Endodermal cell (in vitro differentiated cells): ENCODE measurements at regions not wholly inside any gene's neighbourhood (a gene's known extent, or its start where the extent isn't known, plus 50 kb on each side); places are given as distances from the start of the nearest gene placed in this dataset.

Experiments used
- DNase-seq: peaks from one replicate; pipeline ENCODE4 v3.0.0-alpha.2; 2017
- H3K27ac ChIP-seq: 2 replicates; pipeline ENCODE4 v1.5.1; 2013; ENCODE audit warnings: mild to moderate bottlenecking, low read depth, low read length, moderate library complexity
- H3K27me3 ChIP-seq: 2 replicates; pipeline ENCODE4 v1.6.1; 2013; ENCODE audit warnings: mild to moderate bottlenecking, low read length, moderate library complexity; ENCODE audit not compliant: insufficient read depth, control insufficient read depth, poor library complexity, severe bottlenecking
- H3K36me3 ChIP-seq: 2 replicates; pipeline ENCODE4 v1.7.0; 2013; ENCODE audit warnings: mild to moderate bottlenecking, low read length, moderate library complexity; ENCODE audit not compliant: control insufficient read depth, insufficient read depth
- H3K4me1 ChIP-seq: one replicate; pipeline ENCODE4 v1.7.0; 2013; ENCODE audit warnings: low read length; ENCODE audit not compliant: control insufficient read depth, insufficient read depth
- H3K4me3 ChIP-seq: 2 replicates; pipeline ENCODE4 v1.5.1; 2013; ENCODE audit warnings: mild to moderate bottlenecking, low read length, moderate library complexity
- H3K9ac ChIP-seq: 2 replicates; pipeline ENCODE4 v1.6.1; 2013; ENCODE audit warnings: mild to moderate bottlenecking, low read length, moderate library complexity; ENCODE audit not compliant: poor library complexity, severe bottlenecking; ENCODE audit errors: extremely low read depth
- H3K9me3 ChIP-seq: 2 replicates; pipeline ENCODE4 v1.6.1; 2013; ENCODE audit warnings: mild to moderate bottlenecking, low read length, moderate library complexity; ENCODE audit not compliant: control insufficient read depth
- H3K27ac Mint-ChIP-seq: 2 replicates; pipeline ENCODE4 v1.8.0; 2020; ENCODE audit warnings: mixed read lengths
- H3K27me3 Mint-ChIP-seq: 2 replicates; pipeline ENCODE4 v1.8.0; 2021; ENCODE audit warnings: mild to moderate bottlenecking, mixed read lengths; ENCODE audit not compliant: insufficient read depth
- H3K36me3 Mint-ChIP-seq: 2 replicates; pipeline ENCODE4 v1.8.0; 2020; ENCODE audit warnings: low read depth, mixed read lengths
- H3K4me1 Mint-ChIP-seq: 2 replicates; pipeline ENCODE4 v1.8.0; 2020; ENCODE audit warnings: mixed read lengths
- H3K4me3 Mint-ChIP-seq: 2 replicates; pipeline ENCODE4 v1.8.0; 2020; ENCODE audit warnings: mild to moderate bottlenecking, moderate library complexity, mixed read lengths
- H3K9me3 Mint-ChIP-seq: 2 replicates; pipeline ENCODE4 v1.8.0; 2020; ENCODE audit warnings: mild to moderate bottlenecking, mixed read lengths
- WGBS, 2 experiments: methylation state at CpG; one replicate each; pipeline versions ENCODE4 v1.1.5 to v1.1.7; 2013; ENCODE audit warnings: missing lambda C conversion rate in 2 of 2, mixed read lengths in 1 of 2; ENCODE audit not compliant: insufficient coverage in 1 of 2, insufficient read length in 1 of 2; 5-methylcytosine and 5-hydroxymethylcytosine counted together
- TF ChIP-seq, protein P1 (sequence below): fragments of 200-600 bp; sonication (generic); conservative IDR thresholded peaks from 2 replicates; pipeline ENCODE4 v1.5.0; 2021; ENCODE audit warnings: antibody characterized with exemption, mild to moderate bottlenecking

DNA sequence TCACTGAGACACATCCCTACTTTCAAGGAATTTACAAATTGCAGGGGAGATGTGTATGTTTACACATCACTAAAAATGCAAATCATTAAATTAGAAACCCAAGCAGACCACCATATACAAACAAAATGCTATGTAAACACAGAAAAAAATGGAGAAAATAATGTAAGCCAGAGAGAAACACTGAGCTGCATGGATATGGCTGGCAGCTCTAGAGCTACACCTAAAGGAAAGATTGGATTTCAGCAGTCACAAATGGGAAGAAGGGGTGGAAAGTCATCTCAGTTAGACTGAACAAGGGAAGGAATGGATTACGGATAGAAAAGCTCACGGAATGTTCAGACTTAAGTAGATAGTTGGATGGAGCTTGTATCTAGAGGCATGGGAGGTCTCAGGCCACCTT is 186.3 kb downstream of the MOSPD2 start:
- TF ChIP-seq, protein P1, sequence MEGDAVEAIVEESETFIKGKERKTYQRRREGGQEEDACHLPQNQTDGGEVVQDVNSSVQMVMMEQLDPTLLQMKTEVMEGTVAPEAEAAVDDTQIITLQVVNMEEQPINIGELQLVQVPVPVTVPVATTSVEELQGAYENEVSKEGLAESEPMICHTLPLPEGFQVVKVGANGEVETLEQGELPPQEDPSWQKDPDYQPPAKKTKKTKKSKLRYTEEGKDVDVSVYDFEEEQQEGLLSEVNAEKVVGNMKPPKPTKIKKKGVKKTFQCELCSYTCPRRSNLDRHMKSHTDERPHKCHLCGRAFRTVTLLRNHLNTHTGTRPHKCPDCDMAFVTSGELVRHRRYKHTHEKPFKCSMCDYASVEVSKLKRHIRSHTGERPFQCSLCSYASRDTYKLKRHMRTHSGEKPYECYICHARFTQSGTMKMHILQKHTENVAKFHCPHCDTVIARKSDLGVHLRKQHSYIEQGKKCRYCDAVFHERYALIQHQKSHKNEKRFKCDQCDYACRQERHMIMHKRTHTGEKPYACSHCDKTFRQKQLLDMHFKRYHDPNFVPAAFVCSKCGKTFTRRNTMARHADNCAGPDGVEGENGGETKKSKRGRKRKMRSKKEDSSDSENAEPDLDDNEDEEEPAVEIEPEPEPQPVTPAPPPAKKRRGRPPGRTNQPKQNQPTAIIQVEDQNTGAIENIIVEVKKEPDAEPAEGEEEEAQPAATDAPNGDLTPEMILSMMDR, result peak; percentile 16
- Histone ChIP-seq H3K36me3 (no peaks in the 10 kb centered on the region), H3K9me3 (peaks cover 17% of the 10 kb centered on the region), H3K27ac (no peak overlapping the region), H3K4me1 (no peaks in the 10 kb centered on the region), H3K9ac (no peak overlapping the region), H3K27me3 (no peaks in the 10 kb centered on the region), H3K4me3 (no peak overlapping the region)
- H3K4me3 Mint-ChIP-seq, result no peak overlapping the region
- no peaks in the 10 kb centered on the region for H3K36me3 Mint-ChIP-seq
- peaks cover 25% of the 10 kb centered on the region for H3K4me1 Mint-ChIP-seq
- H3K27me3 Mint-ChIP-seq, result no peaks in the 10 kb centered on the region
- peaks cover 32% of the 10 kb centered on the region for H3K9me3 Mint-ChIP-seq
- H3K27ac Mint-ChIP-seq, result no peak overlapping the region
- DNase-seq, result no peak
- WGBS, 2 experiments, result 90 to 100% methylated on average over 2 of the region's 2 CpGs

DNA sequence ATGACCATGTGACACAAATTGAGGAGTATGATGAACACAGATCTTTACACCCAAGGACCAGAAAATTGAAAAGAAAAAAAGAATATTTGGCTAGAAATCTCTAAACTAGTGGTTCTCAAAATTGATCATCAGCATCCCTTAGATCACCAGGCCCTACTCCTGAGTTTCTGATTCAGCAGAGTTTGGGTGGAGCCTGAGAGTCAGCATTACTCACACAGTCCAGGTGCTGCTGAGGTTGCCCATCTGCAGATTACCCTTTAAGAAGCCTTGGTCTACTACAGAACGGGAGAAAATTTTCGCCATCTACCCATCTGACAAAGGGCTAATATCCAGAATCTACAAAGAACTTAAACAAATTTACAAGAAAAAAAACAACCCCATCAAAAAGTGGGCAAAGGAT is 182.8 kb downstream of the MOSPD2 start:
- H3K27me3 Mint-ChIP-seq, result no peaks in the 10 kb centered on the region
- Histone ChIP-seq H3K4me1 (no peaks in the 10 kb centered on the region), H3K27ac (no peak overlapping the region), H3K27me3 (no peaks in the 10 kb centered on the region), H3K4me3 (no peak overlapping the region), H3K9ac (no peak overlapping the region), H3K9me3 (peaks cover 17% of the 10 kb centered on the region), H3K36me3 (no peaks in the 10 kb centered on the region)
- TF ChIP-seq, protein P1, result no peak
- no peak overlapping the region for H3K4me3 Mint-ChIP-seq
- peaks cover 17% of the 10 kb centered on the region for H3K4me1 Mint-ChIP-seq
- H3K36me3 Mint-ChIP-seq, result peaks cover under 1% of the 10 kb centered on the region
- no peak overlapping the region for H3K27ac Mint-ChIP-seq
- WGBS, 2 experiments, result 87% methylated on average over 2 of the region's 2 CpGs; no CpG with 5 or more reads in 1 of the 2 experiments
- peaks cover 55% of the 10 kb centered on the region for H3K9me3 Mint-ChIP-seq
- no peak for DNase-seq

DNA sequence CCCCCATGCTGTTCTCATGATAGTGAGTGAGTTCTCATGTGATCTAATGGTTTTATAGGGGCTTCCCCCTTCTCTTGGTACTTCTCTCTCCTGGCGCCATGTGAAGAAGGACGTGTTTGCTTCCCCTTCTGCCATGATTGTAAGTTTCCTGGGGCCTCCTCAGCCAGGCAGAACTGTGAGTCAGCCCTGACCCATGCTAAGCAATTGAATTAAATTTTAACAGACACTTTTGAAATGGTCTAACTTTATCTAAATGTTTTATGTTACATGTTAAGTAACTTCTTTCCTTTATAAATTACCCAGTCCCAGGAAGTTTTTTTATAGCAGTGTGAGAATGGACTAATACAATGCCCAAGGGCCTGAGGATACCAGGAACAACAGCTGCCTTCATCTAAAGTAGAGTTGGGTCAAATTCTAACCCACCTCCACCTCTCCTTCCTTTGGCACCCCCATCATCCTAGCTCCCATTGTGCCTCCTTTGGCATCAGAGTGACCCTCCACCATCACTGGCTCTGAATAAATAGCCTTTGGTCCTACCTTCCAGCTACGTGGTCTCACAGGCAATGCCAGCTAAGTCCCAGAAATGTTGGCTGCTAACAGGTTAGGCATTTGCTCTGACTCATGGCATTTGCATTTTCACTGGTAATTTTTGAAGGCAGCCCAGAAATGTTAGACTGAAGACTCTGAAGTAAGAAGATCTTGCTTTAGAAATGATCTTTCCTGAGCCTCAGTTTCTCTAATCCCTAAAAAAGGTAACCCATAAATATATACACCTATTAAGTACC is 182.1 kb downstream of the MOSPD2 start:
- no peak overlapping the region for H3K4me3 Mint-ChIP-seq
- peaks cover 4% of the 10 kb centered on the region for H3K36me3 Mint-ChIP-seq
- H3K27ac Mint-ChIP-seq, result no peak overlapping the region
- Histone ChIP-seq H3K9ac (no peak overlapping the region), H3K36me3 (no peaks in the 10 kb centered on the region), H3K4me1 (no peaks in the 10 kb centered on the region), H3K27me3 (no peaks in the 10 kb centered on the region), H3K27ac (no peak overlapping the region), H3K9me3 (peaks cover 24% of the 10 kb centered on the region), H3K4me3 (no peak overlapping the region)
- DNase-seq, result no peak
- no peaks in the 10 kb centered on the region for H3K27me3 Mint-ChIP-seq
- peaks cover 17% of the 10 kb centered on the region for H3K4me1 Mint-ChIP-seq
- TF ChIP-seq, protein P1, result no peak
- WGBS, 2 experiments, result 60 to 97% methylated on average over 1 to 3 of the region's 3 CpGs
- peaks cover 62% of the 10 kb centered on the region for H3K9me3 Mint-ChIP-seq
